Middle frontal gyrus (tissue), 1 donor: ENCODE measurements at regions not wholly inside any gene's neighbourhood (a gene's known extent, or its start where the extent isn't known, plus 50 kb on each side); places are given as distances from the start of the nearest gene placed in this dataset.

ENCODE experiments used
- DNase-seq: peaks from one replicate; pipeline ENCODE4 v3.0.0-alpha.2; 2015; ENCODE audit warnings: low spot score; ENCODE audit errors: extremely low spot score

- no peak for DNase-seq
These were observed 563.4 kb downstream of the BMP2 start for GRCh38 chr20:7330850-7331249.

- DNase-seq = no peak
These were observed 564.7 kb downstream of the BMP2 start for GRCh38 chr20:7332169-7332568.

- DNase-seq = no peak
These were observed 566.4 kb downstream of the BMP2 start for GRCh38 chr20:7333841-7334240.

- no peak for DNase-seq
These were observed 578.5 kb downstream of the BMP2 start for GRCh38 chr20:7346026-7346425.

- DNase-seq = no peak
These were observed 579.1 kb downstream of the BMP2 start for GRCh38 chr20:7346562-7346961.

- no peak for DNase-seq
These were observed 579.9 kb downstream of the BMP2 start for GRCh38 chr20:7347409-7347808.

- no peak for DNase-seq
These were observed 580.8 kb downstream of the BMP2 start for GRCh38 chr20:7348253-7348652.

GRCh38 chr20:7352165-7352564 lies 584.7 kb downstream of the BMP2 start:
- no peak for DNase-seq

- DNase-seq = no peak
These were observed 585.2 kb downstream of the HAO1 start for GRCh38 chr20:7355051-7355450.

GRCh38 chr20:7358670-7359069 lies 581.6 kb downstream of the HAO1 start:
- DNase-seq = no peak

GRCh38 chr20:7359739-7360138 lies 580.5 kb downstream of the HAO1 start:
- no peak for DNase-seq

- no peak for DNase-seq
These were observed 578.9 kb downstream of the HAO1 start for GRCh38 chr20:7361321-7361720.

- no peak for DNase-seq
These were observed 578.3 kb downstream of the HAO1 start for GRCh38 chr20:7361931-7362330.

- DNase-seq = no peak
These were observed 577.7 kb downstream of the HAO1 start for GRCh38 chr20:7362601-7363000.

GRCh38 chr20:7366189-7366588 lies 574.1 kb downstream of the HAO1 start:
- DNase-seq = no peak

- DNase-seq = no peak
These were observed 568.6 kb downstream of the HAO1 start for GRCh38 chr20:7371518-7372163.

- no peak for DNase-seq
These were observed 564.4 kb downstream of the HAO1 start for GRCh38 chr20:7375905-7376304.

- no peak for DNase-seq
These were observed 561.2 kb downstream of the HAO1 start for GRCh38 chr20:7378864-7379605.

- DNase-seq = no peak
These were observed 560.5 kb downstream of the HAO1 start for GRCh38 chr20:7379621-7380220.

GRCh38 chr20:7383216-7383615 lies 557.0 kb downstream of the HAO1 start:
- no peak for DNase-seq

GRCh38 chr20:7387638-7388193 lies 552.5 kb downstream of the HAO1 start:
- DNase-seq = no peak

- DNase-seq = no peak
These were observed 551.0 kb downstream of the HAO1 start for GRCh38 chr20:7389216-7389615.
